OCI-LY1 (cell line): ENCODE measurements at regions not wholly inside any gene's neighbourhood (a gene's known extent, or its start where the extent isn't known, plus 50 kb on each side); places are given as distances from the start of the nearest gene placed in this dataset.

Source experiments
- EZH2 ChIP-seq: fragments of 200-600 bp; sonication (generic), shearing (Covaris generic); IDR thresholded peaks from 2 replicates; pipeline ENCODE4 v1.8.0; 2017; ENCODE audit warnings: borderline replicate concordance, mixed run types, mild to moderate bottlenecking, antibody characterized with exemption, low read length, moderate library complexity, mixed read lengths
- TF ChIP-seq, protein P1 (sequence below): fragments of 200-600 bp; sonication (generic), shearing (Covaris generic); IDR thresholded peaks from 2 replicates; pipeline ENCODE4 v1.5.1; 2017; ENCODE audit warnings: mild to moderate bottlenecking, antibody characterized with exemption, low read length, moderate library complexity, mixed read lengths

DNA sequence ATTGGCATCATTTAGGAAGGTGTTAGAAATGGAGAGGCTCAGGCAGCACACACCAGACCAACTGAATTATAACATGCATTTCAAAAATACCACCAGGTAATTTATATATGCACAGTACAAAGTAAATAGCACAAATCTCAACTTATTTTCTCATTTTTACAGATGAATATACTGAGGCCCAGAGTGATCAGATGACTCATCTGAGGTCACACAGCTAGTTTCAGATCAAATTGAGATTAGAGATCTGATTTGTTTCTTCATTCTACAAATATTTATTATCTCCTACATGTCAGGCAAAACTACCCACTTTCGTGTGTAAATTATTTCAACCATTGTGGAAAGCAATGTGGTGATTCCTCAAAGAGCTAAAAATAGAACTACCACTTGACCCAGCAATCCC, 507.1 kb downstream of the TLE4 start:
- TF ChIP-seq, protein P1, sequence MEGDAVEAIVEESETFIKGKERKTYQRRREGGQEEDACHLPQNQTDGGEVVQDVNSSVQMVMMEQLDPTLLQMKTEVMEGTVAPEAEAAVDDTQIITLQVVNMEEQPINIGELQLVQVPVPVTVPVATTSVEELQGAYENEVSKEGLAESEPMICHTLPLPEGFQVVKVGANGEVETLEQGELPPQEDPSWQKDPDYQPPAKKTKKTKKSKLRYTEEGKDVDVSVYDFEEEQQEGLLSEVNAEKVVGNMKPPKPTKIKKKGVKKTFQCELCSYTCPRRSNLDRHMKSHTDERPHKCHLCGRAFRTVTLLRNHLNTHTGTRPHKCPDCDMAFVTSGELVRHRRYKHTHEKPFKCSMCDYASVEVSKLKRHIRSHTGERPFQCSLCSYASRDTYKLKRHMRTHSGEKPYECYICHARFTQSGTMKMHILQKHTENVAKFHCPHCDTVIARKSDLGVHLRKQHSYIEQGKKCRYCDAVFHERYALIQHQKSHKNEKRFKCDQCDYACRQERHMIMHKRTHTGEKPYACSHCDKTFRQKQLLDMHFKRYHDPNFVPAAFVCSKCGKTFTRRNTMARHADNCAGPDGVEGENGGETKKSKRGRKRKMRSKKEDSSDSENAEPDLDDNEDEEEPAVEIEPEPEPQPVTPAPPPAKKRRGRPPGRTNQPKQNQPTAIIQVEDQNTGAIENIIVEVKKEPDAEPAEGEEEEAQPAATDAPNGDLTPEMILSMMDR: no peak
- TF ChIP-seq EZH2: no peak
